Brain microvascular endothelial cell (primary cell): ENCODE measurements at regions not wholly inside any gene's neighbourhood (a gene's known extent, or its start where the extent isn't known, plus 50 kb on each side); places are given as distances from the start of the nearest gene placed in this dataset.
"Not testable (repeated sequence)": the region's sequence is repeated elsewhere in the genome, so short reads cannot be mapped to it uniquely, and the experiment has no call there.

Experiments used
- DNase-seq: peaks from one replicate; pipeline ENCODE4 v3.0.0-alpha.2; 2020
- H3K27ac ChIP-seq: fragments of 250-450 bp; sonication (Bioruptor Pico); 2 replicates; pipeline ENCODE4 v1.5.1; 2020; ENCODE audit warnings: mild to moderate bottlenecking, moderate library complexity
- H3K27me3 ChIP-seq: fragments of 250-450 bp; sonication (Bioruptor Pico); replicated peaks from 2 replicates; pipeline ENCODE4 v1.5.1; 2020; ENCODE audit warnings: mild to moderate bottlenecking
- H3K36me3 ChIP-seq: fragments of 250-450 bp; sonication (Bioruptor Pico); replicated peaks from 2 replicates; pipeline ENCODE4 v1.5.1; 2020; ENCODE audit warnings: mild to moderate bottlenecking
- H3K4me3 ChIP-seq: 2 replicates; pipeline ENCODE4 v1.5.1; 2011; ENCODE audit warnings: low read depth, mild to moderate bottlenecking, control low read depth, low read length, moderate library complexity
- in situ Hi-C: cut with HindIII; loops from 2 replicates; pipeline ENCODE4 v1.10.0; 2017; ENCODE audit warnings: low sequenced_read_pairs, low pct_ligation_motif_present
- TF ChIP-seq, protein P1 (sequence below): IDR thresholded peaks from 2 replicates; pipeline ENCODE4 v1.5.1; 2011; ENCODE audit warnings: low read depth, mild to moderate bottlenecking, moderate library complexity, low read length, control low read depth, inconsistent platforms; ENCODE audit errors: missing control alignments

DNA sequence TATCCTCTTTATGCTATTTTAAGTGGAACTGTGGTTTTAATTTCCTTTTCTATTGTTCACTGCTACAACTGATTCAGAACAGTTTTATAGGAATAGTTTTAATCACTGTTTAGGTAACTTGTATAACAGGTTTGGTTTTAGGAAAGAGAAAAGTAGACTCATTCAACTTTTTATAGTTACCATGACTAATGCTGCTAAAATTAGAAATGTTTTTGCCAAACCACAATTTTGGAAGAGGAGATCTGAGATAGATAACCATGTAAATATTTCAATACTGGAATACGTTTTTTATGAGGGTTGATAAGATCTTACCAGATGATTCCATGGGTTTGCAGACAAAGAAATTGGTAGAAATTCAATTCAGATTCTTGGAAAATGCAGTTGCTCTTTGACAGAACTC is 404.6 kb upstream of the ARRDC3 start:
- in situ Hi-C loops: no loop called here
- TF ChIP-seq, protein P1, sequence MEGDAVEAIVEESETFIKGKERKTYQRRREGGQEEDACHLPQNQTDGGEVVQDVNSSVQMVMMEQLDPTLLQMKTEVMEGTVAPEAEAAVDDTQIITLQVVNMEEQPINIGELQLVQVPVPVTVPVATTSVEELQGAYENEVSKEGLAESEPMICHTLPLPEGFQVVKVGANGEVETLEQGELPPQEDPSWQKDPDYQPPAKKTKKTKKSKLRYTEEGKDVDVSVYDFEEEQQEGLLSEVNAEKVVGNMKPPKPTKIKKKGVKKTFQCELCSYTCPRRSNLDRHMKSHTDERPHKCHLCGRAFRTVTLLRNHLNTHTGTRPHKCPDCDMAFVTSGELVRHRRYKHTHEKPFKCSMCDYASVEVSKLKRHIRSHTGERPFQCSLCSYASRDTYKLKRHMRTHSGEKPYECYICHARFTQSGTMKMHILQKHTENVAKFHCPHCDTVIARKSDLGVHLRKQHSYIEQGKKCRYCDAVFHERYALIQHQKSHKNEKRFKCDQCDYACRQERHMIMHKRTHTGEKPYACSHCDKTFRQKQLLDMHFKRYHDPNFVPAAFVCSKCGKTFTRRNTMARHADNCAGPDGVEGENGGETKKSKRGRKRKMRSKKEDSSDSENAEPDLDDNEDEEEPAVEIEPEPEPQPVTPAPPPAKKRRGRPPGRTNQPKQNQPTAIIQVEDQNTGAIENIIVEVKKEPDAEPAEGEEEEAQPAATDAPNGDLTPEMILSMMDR: no peak
- H3K36me3 ChIP-seq: no peaks in the 10 kb centered on the region
- DNase-seq: no peak
- H3K4me3 ChIP-seq: no peak overlapping the region
- H3K27me3 ChIP-seq: no peaks in the 10 kb centered on the region
- no peak overlapping the region for H3K27ac ChIP-seq

DNA sequence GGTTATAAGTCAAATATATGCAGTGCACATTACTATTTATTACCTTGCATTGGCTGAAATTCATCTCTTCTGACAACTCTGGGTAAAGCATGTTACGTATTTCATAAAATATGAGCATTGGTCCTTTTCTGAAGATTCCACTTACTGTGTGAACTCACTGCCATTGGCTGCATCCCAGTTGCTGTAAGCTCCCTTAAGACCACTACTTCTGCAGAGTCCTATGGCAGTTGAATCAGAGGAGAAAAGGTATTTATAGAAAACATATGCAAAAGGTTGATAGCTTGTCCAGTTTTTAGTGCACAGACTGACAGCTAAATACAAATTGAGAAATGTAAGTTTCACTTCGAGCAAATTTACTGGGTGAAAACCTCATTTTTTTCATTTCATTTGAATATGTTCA is 394.6 kb upstream of the ARRDC3 start:
- no peak for DNase-seq
- Histone ChIP-seq H3K4me3 (no peak overlapping the region), H3K27me3 (no peaks in the 10 kb centered on the region), H3K36me3 (no peaks in the 10 kb centered on the region), H3K27ac (no peak overlapping the region)
- in situ Hi-C loops: no loop called here
- TF ChIP-seq, protein P1: no peak

DNA sequence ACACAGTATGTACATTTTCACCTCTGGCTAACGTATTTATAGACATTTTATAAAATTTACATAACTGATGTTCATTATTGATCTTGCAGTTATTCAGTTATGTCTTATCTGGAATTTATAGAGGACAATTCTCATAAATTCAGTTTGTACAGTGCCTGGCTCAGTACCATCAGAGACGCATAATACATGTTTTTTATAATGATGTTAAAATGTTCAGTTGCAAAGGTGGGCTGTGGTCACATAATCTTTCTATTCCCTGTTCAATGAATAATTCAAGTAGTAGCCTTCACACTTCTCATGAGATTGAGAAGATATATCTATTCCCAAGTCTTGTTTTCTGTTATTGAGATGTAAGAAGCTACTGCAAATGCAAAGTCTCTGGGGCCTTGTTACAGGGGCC is 393.1 kb upstream of the ARRDC3 start:
- in situ Hi-C loops: no loop called here
- Histone ChIP-seq H3K36me3 (no peaks in the 10 kb centered on the region), H3K27ac (no peak overlapping the region), H3K4me3 (no peak overlapping the region), H3K27me3 (no peaks in the 10 kb centered on the region)
- no peak for DNase-seq
- TF ChIP-seq, protein P1: no peak

DNA sequence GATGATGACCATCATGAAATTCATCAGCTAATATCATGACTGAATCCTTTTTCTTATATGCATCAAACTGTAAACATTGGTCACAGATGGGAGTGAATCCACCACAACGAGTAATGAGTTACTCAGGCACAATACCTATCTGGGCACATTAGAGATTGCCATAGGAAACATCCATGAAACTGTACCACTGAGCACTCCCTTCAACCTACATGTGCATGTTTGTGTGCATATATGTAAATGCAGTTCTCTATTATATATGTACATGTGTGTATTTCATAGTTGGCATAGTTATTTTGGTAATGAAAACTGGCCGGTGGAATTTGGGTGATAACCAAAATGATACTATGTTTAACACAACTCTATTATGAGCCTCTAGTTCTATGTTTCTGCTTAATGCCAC is 387.3 kb upstream of the ARRDC3 start:
- no peaks in the 10 kb centered on the region for H3K36me3 ChIP-seq
- H3K27me3 ChIP-seq: no peaks in the 10 kb centered on the region
- TF ChIP-seq, protein P1: no peak
- no peak overlapping the region for H3K27ac ChIP-seq
- in situ Hi-C loops: no loop called here
- no peak overlapping the region for H3K4me3 ChIP-seq
- DNase-seq: no peak

DNA sequence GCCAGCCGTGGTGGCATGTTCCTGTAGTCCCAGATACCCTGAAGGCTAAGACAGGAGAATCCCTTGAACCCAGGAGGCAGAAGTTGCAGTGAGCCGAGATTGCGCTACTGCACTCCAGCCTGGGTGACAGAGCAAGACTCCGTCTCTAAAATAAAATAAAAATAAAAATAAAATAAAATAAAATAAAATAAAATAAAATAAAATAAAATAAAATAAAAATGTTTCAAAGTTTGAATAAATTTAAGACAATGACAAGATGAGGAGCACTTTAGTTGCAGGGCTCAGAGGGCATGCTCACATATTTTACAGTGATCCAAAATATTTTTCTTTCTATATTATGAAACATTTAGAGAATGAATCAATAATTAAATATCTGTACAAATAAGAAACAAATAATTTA is 374.3 kb upstream of the ARRDC3 start:
- H3K27ac ChIP-seq, H3K36me3 ChIP-seq, H3K4me3 ChIP-seq, DNase-seq, in situ Hi-C loops, H3K27me3 ChIP-seq: not testable (repeated sequence)

DNA sequence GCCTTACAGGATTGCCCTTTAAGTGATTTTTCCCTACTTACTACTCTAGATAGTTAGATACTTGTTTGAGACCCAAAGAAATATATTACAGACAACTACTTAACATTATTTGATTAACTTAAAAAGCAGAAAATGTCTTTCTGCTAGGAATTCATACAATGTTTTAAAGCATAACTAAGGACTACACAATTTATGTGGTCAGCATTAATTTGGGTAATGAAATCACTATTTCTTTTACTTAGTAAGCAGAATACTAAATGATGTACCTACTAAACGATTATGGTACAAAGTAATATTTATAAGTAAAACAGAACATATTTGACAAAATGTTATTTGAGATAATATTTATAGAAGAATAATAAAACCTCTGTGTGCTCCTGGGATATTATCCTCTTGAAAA is 371.9 kb upstream of the ARRDC3 start:
- H3K27ac ChIP-seq: no peak overlapping the region
- no peaks in the 10 kb centered on the region for H3K36me3 ChIP-seq
- in situ Hi-C loops: no loop called here
- H3K27me3 ChIP-seq: no peaks in the 10 kb centered on the region
- DNase-seq: no peak
- TF ChIP-seq, protein P1: no peak
- no peak overlapping the region for H3K4me3 ChIP-seq

DNA sequence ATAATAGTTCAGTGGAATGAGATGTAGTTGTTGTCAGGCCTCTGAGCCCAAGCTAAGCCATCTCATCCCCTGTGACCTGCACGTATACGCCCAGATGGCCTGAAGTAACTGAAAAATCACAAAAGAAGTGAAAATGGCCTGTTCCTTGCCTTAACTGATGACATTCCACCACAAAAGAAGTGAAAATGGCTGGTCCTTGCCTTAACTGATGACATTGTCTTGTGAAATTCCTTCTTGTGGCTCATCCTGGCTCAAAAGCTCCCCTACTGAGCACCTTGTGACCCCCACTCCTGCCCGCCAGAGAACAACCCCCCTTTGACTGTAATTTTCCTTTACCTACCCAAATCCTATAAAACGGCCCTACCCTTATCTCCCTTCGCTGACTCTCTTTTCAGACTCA is 361.4 kb upstream of the ARRDC3 start:
- DNase-seq, H3K27me3 ChIP-seq, H3K27ac ChIP-seq, H3K4me3 ChIP-seq, in situ Hi-C loops, H3K36me3 ChIP-seq: not testable (repeated sequence)
